ENCODE measurements at regions not wholly inside any gene's neighbourhood (a gene's known extent, or its start where the extent isn't known, plus 50 kb on each side); places are given as distances from the start of the nearest gene placed in this dataset.

GRCh38 chr10:33753389-33753788, 418.9 kb upstream of the NRP1 start:
- no peak for DNase-seq (ENCODE audit: low read depth in 2 of 3, low spot score in 2 of 3)

- DNase-seq (ENCODE audit: low read depth in 2 of 3, low spot score in 2 of 3): no peak
Observed at GRCh38 chr10:33749790-33750189, 415.3 kb upstream of the NRP1 start.

GRCh38 chr10:33749067-33749735, 414.7 kb upstream of the NRP1 start:
- DNase-seq (ENCODE audit: low read depth in 2 of 3, low spot score in 2 of 3): no peak

GRCh38 chr10:33746836-33747268, 412.4 kb upstream of the NRP1 start:
- DNase-seq (ENCODE audit: low read depth in 2 of 3, low spot score in 2 of 3): no peak

GRCh38 chr10:33746186-33746585, 411.7 kb upstream of the NRP1 start:
- no peak for DNase-seq (ENCODE audit: low read depth in 2 of 3, low spot score in 2 of 3)

GRCh38 chr10:33743429-33743857, 409.0 kb upstream of the NRP1 start:
- no peak for DNase-seq (ENCODE audit: low read depth in 2 of 3, low spot score in 2 of 3)

GRCh38 chr10:33739031-33739430, 404.6 kb upstream of the NRP1 start:
- DNase-seq (ENCODE audit: low read depth in 2 of 3, low spot score in 2 of 3): no peak

- DNase-seq (ENCODE audit: low read depth in 2 of 3, low spot score in 2 of 3): no peak
Observed at GRCh38 chr10:33735464-33735923, 401.0 kb upstream of the NRP1 start.

GRCh38 chr10:33734393-33735155, 400.1 kb upstream of the NRP1 start:
- DNase-seq (ENCODE audit: low read depth in 2 of 3, low spot score in 2 of 3): no peak

GRCh38 chr10:33733058-33733457, 398.6 kb upstream of the NRP1 start:
- DNase-seq (ENCODE audit: low read depth in 2 of 3, low spot score in 2 of 3): no peak

GRCh38 chr10:33732161-33732680, 397.8 kb upstream of the NRP1 start:
- no peak for DNase-seq (ENCODE audit: low read depth in 2 of 3, low spot score in 2 of 3)

GRCh38 chr10:33731322-33731721, 396.9 kb upstream of the NRP1 start:
- no peak for DNase-seq (ENCODE audit: low read depth in 2 of 3, low spot score in 2 of 3)

- no peak for DNase-seq (ENCODE audit: low read depth in 2 of 3, low spot score in 2 of 3)
Observed at GRCh38 chr10:33725430-33725829, 391.0 kb upstream of the NRP1 start.

- no peak for DNase-seq (ENCODE audit: low read depth in 2 of 3, low spot score in 2 of 3)
Observed at GRCh38 chr10:33723181-33723580, 388.7 kb upstream of the NRP1 start.

- no peak for DNase-seq (ENCODE audit: low read depth in 2 of 3, low spot score in 2 of 3)
Observed at GRCh38 chr10:33722067-33722466, 387.6 kb upstream of the NRP1 start.

- no peak for DNase-seq (ENCODE audit: low read depth in 2 of 3, low spot score in 2 of 3)
Observed at GRCh38 chr10:33721509-33721908, 387.0 kb upstream of the NRP1 start.

GRCh38 chr10:33720161-33720560, 385.7 kb upstream of the NRP1 start:
- DNase-seq (ENCODE audit: low read depth in 2 of 3, low spot score in 2 of 3): no peak

- no peak for DNase-seq (ENCODE audit: low read depth in 2 of 3, low spot score in 2 of 3)
Observed at GRCh38 chr10:33719005-33719703, 384.7 kb upstream of the NRP1 start.

- no peak for DNase-seq (ENCODE audit: low read depth in 2 of 3, low spot score in 2 of 3)
Observed at GRCh38 chr10:33716501-33717267, 382.2 kb upstream of the NRP1 start.

GRCh38 chr10:33715303-33715975, 381.0 kb upstream of the NRP1 start:
- no peak for DNase-seq (ENCODE audit: low read depth in 2 of 3, low spot score in 2 of 3)
